Heart left ventricle (tissue), 16 donors: ENCODE measurements at regions not wholly inside any gene's neighbourhood (a gene's known extent, or its start where the extent isn't known, plus 50 kb on each side); places are given as distances from the start of the nearest gene placed in this dataset.

Experiments
- ATAC-seq, 4 donors: fragments of 200-7000 bp; cut with Tn5 transposase; one replicate each; pipeline ENCODE4 v1.9.1; 2020 to 2022; ENCODE audit warnings: moderate library complexity in 4 of 4, mild to moderate bottlenecking in 3 of 4, moderate number of reproducible peaks in 1 of 4
- DNase-seq, 5 donors: peaks; one replicate each; pipeline ENCODE4 v3.0.0-alpha.2; 2020
- H3K27ac ChIP-seq, 12 donors: fragments of 200-600 bp; sonication (generic) in 4 of 12; one replicate each; pipeline versions ENCODE4 v1.5.0 to v1.8.0; 2016 to 2022; ENCODE audit warnings: mild to moderate bottlenecking in 2 of 12
- H3K27me3 ChIP-seq, 9 donors: fragments of 200-600 bp; sonication (generic) in 2 of 9; one replicate each; pipeline versions ENCODE4 v1.5.1 to v1.8.0; 2016 to 2022; ENCODE audit warnings: mild to moderate bottlenecking in 3 of 9
- H3K36me3 ChIP-seq, 9 donors: fragments of 200-600 bp; sonication (generic) in 2 of 9; one replicate each; pipeline versions ENCODE4 v1.5.0 to v1.8.0; 2018 to 2022; ENCODE audit warnings: mild to moderate bottlenecking in 2 of 9
- H3K4me1 ChIP-seq, 12 donors: fragments of 200-600 bp; sonication (generic) in 4 of 12; one replicate each; pipeline versions ENCODE4 v1.5.0 to v1.8.0; 2016 to 2022; ENCODE audit warnings: mild to moderate bottlenecking in 3 of 12
- H3K4me3 ChIP-seq, 12 donors: fragments of 200-600 bp; sonication (generic) in 4 of 12; one replicate each; pipeline versions ENCODE4 v1.5.0 to v1.8.0; 2017 to 2022; ENCODE audit warnings: mild to moderate bottlenecking in 9 of 12, moderate library complexity in 4 of 12
- H3K9me3 ChIP-seq, 12 donors: fragments of 200-600 bp; sonication (generic) in 4 of 12; one replicate each; pipeline versions ENCODE4 v1.5.0 to v1.8.0; 2016 to 2022; ENCODE audit warnings: mild to moderate bottlenecking in 1 of 12
- POLR2A ChIP-seq, 2 donors: fragments of 450-650 bp; IDR thresholded peaks; one replicate each; pipeline ENCODE4 v1.6.1; 2017; ENCODE audit warnings: antibody characterized with exemption in 2 of 2, mild to moderate bottlenecking in 2 of 2, moderate library complexity in 2 of 2
- WGBS, 4 donors: extraction: QIAGEN DNeasy Blood & Tissue Kit in 2 of 4; methylation state at CpG; one replicate each; pipeline versions ENCODE4 v1.1.5 to v1.1.7; 2013 to 2018; 5-methylcytosine and 5-hydroxymethylcytosine counted together
- intact Hi-C, 10 donors: fragments of 100-400 bp; cut with DNase I; formaldehyde crosslinking; loops; one replicate each; pipeline versions ENCODE4 v1.11.1 to v1.14.2; 2022
- TF ChIP-seq, protein P1 (sequence below), 12 donors: fragments of 200-600 bp; sonication (generic) in 4 of 12; IDR thresholded peaks; one replicate each; pipeline versions ENCODE4 v1.5.0 to v1.8.0; 2018 to 2022; ENCODE audit warnings: antibody characterized with exemption in 12 of 12, mild to moderate bottlenecking in 5 of 12
- donor health status: ischemic (EF 13 %, LVEDD 7.1; RV severe dilation, severe dysfunction).
- donor health status: healthy with polysubstance abuse.
- donor health status: DM: no; HTN: yes; CAD: no.
- donor health status: DM: no; HTN: no; CAD: no.
- donor health status: ischemic (EF 25% LVEDD 6.9; RV normal size, moderate dysfunction).
- donor health status: ischemic (EF 25% LVEDD 5.7; RV mildly dilated, moderate dysfunction).
- donor health status: healthy.
- donor health status: DM: yes; HTN: yes; CAD: no.
- donor health status: ischemic (EF 35%, LVEDD 5.7; RV mildly dilated, moderate dysfunction).
- donor health status: nonischemic (EF 11% LVEDD 7.7; RV severe dilation, severe dysfunction).
- donor health status: DM: yes; HTN: yes; CAD: no.
- donor health status: PGD.
- donor health status: ischemic (EF 29% LVEDD 5.4; RV normal size, mild dysfunction).
- donor health status: nonischemic (EF 23%, LVEDD 6.1; RV moderate dilation, normal function).

- Histone ChIP-seq H3K36me3 (no peaks in the 10 kb centered on the region), H3K4me1 (no peaks in the 10 kb centered on the region), H3K27ac (no peak overlapping the region), H3K9me3 (no peaks in the 10 kb centered on the region), H3K27me3 (no peaks in the 10 kb centered on the region), H3K4me3 (no peak overlapping the region)
- TF ChIP-seq, protein P1, sequence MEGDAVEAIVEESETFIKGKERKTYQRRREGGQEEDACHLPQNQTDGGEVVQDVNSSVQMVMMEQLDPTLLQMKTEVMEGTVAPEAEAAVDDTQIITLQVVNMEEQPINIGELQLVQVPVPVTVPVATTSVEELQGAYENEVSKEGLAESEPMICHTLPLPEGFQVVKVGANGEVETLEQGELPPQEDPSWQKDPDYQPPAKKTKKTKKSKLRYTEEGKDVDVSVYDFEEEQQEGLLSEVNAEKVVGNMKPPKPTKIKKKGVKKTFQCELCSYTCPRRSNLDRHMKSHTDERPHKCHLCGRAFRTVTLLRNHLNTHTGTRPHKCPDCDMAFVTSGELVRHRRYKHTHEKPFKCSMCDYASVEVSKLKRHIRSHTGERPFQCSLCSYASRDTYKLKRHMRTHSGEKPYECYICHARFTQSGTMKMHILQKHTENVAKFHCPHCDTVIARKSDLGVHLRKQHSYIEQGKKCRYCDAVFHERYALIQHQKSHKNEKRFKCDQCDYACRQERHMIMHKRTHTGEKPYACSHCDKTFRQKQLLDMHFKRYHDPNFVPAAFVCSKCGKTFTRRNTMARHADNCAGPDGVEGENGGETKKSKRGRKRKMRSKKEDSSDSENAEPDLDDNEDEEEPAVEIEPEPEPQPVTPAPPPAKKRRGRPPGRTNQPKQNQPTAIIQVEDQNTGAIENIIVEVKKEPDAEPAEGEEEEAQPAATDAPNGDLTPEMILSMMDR (IDR thresholded peaks at IDR 0.05) = no peak
- TF ChIP-seq POLR2A (IDR thresholded peaks at IDR 0.05) = no peak
- DNase-seq = no peak
- intact Hi-C loops = no loop called here
- ATAC-seq = no peak
- 51 to 91% (median 56%) methylated on average over 3 of the region's 3 CpGs for WGBS, 4 donors
Observed at GRCh38 chr3:87041191-87041590, 50.2 kb upstream of the VGLL3 start.
